ENCODE measurements at regions not wholly inside any gene's neighbourhood (a gene's known extent, or its start where the extent isn't known, plus 50 kb on each side); places are given as distances from the start of the nearest gene placed in this dataset.

DNA sequence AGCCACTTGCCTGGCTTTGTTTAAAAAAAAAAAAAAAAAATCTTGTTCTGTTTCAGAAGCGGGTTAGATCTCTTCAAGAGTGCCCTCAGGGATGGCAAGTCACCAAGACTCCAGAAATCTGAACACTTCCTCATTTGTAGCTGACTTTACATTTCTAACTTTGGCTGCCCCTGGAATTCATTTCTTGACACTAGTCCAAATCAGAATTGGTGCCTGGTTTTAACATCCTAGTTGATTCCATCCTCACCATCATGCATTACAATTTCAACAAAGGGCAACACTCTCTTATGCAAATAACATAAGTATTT, 295.5 kb downstream of the RMST start:
- H3K79me2 ChIP-seq (ENCODE audit: insufficient read depth, low read length): no peaks in the 10 kb centered on the region
- no peaks in the 10 kb centered on the region for H3K36me3 ChIP-seq (ENCODE audit: insufficient read depth, low read length)
- TF ChIP-seq, protein P1, sequence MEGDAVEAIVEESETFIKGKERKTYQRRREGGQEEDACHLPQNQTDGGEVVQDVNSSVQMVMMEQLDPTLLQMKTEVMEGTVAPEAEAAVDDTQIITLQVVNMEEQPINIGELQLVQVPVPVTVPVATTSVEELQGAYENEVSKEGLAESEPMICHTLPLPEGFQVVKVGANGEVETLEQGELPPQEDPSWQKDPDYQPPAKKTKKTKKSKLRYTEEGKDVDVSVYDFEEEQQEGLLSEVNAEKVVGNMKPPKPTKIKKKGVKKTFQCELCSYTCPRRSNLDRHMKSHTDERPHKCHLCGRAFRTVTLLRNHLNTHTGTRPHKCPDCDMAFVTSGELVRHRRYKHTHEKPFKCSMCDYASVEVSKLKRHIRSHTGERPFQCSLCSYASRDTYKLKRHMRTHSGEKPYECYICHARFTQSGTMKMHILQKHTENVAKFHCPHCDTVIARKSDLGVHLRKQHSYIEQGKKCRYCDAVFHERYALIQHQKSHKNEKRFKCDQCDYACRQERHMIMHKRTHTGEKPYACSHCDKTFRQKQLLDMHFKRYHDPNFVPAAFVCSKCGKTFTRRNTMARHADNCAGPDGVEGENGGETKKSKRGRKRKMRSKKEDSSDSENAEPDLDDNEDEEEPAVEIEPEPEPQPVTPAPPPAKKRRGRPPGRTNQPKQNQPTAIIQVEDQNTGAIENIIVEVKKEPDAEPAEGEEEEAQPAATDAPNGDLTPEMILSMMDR (IDR thresholded peaks at IDR 0.05; ENCODE audit: low read length): no peak
- TF ChIP-seq EZH2 (IDR thresholded peaks at IDR 0.05; ENCODE audit: borderline replicate concordance, low read length): no peak
- no peak overlapping the region for H3K4me3 ChIP-seq (ENCODE audit: low read depth, low read length, poor library complexity, severe bottlenecking)
- no peaks in the 10 kb centered on the region for H4K20me1 ChIP-seq (ENCODE audit: insufficient read depth, low read length)
- H3K9ac ChIP-seq (ENCODE audit: low read length): no peak overlapping the region
- H3K27ac ChIP-seq (ENCODE audit: low read depth, low read length, poor library complexity, severe bottlenecking): no peak overlapping the region
- no peaks in the 10 kb centered on the region for H3K4me1 ChIP-seq (ENCODE audit: insufficient read depth, low read length, severe bottlenecking)
- no peaks in the 10 kb centered on the region for H3F3A ChIP-seq (ENCODE audit: insufficient read depth, low read length)
- no peak overlapping the region for H2AFZ ChIP-seq (ENCODE audit: low read length)
- H3K27me3 ChIP-seq (ENCODE audit: insufficient read depth, low read length): no peaks in the 10 kb centered on the region
- H3K9me2 ChIP-seq (ENCODE audit: low read depth, low read length): no peaks in the 10 kb centered on the region
- no peaks in the 10 kb centered on the region for H3K9me3 ChIP-seq (ENCODE audit: low read length)
- no peak overlapping the region for H3K4me2 ChIP-seq (ENCODE audit: low read length)

DNA sequence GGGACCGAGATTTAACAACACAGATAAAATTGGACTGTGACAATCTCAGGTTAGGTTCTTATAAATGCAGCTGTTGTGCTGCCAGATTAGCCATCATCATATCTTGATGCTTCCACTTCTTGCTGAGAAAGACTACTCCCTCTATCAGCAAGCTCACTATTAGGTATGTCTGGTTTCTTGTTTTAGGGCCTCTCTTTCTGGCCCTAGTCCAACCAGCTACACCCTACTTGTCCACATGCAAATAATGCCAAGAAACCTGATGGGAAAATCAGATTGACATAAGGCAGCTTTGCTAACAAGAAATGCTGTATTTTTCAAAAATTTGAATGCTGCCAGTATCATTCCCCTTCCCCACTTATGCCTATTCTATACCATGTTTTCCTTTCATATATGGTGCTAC, 296.0 kb downstream of the RMST start:
- H3K27ac ChIP-seq (ENCODE audit: low read depth, low read length, poor library complexity, severe bottlenecking): no peak overlapping the region
- TF ChIP-seq, protein P1 (IDR thresholded peaks at IDR 0.05; ENCODE audit: low read length): no peak
- no peak for TF ChIP-seq EZH2 (IDR thresholded peaks at IDR 0.05; ENCODE audit: borderline replicate concordance, low read length)

DNA sequence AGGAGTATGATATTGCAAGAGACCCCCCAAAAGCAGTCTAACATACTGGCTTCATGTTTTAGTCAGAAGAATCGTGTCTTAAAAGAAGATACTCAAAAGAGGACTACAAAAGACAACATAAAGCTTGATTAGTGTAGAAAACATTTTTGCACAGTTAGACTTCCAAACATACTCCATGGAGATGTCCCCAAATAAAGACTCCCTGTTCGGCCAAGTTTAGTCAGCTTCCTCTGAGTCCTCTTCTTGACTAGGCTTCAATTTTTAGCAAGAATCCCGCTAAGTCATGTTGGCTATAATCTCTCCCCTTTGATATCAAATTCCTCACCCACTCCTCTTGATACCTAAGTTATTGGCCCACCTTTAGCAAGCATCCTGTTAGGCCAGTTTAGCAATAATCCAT, 298.0 kb downstream of the RMST start:
- Histone ChIP-seq H3K9me2 (ENCODE audit: low read depth, low read length) (no peaks in the 10 kb centered on the region), H3F3A (ENCODE audit: insufficient read depth, low read length) (no peaks in the 10 kb centered on the region), H3K9ac (ENCODE audit: low read length) (no peak overlapping the region), H3K4me1 (ENCODE audit: insufficient read depth, low read length, severe bottlenecking) (no peaks in the 10 kb centered on the region), H4K20me1 (ENCODE audit: insufficient read depth, low read length) (no peaks in the 10 kb centered on the region), H3K4me2 (ENCODE audit: low read length) (no peak overlapping the region), H3K9me3 (ENCODE audit: low read length) (no peaks in the 10 kb centered on the region), H2AFZ (ENCODE audit: low read length) (no peak overlapping the region), H3K27ac (ENCODE audit: low read depth, low read length, poor library complexity, severe bottlenecking) (no peak overlapping the region), H3K4me3 (ENCODE audit: low read depth, low read length, poor library complexity, severe bottlenecking) (no peak overlapping the region), H3K36me3 (ENCODE audit: insufficient read depth, low read length) (no peaks in the 10 kb centered on the region), H3K27me3 (ENCODE audit: insufficient read depth, low read length) (no peaks in the 10 kb centered on the region), H3K79me2 (ENCODE audit: insufficient read depth, low read length) (no peaks in the 10 kb centered on the region)
- TF ChIP-seq, protein P1 (IDR thresholded peaks at IDR 0.05; ENCODE audit: low read length): no peak

More for the DNA sequence above, 296.0 kb downstream of the RMST start:
- Histone ChIP-seq H4K20me1 (ENCODE audit: insufficient read depth, low read length) (no peaks in the 10 kb centered on the region), H3K9me3 (ENCODE audit: low read length) (no peaks in the 10 kb centered on the region), H3K36me3 (ENCODE audit: insufficient read depth, low read length) (no peaks in the 10 kb centered on the region), H3K9me2 (ENCODE audit: low read depth, low read length) (no peaks in the 10 kb centered on the region), H3K79me2 (ENCODE audit: insufficient read depth, low read length) (no peaks in the 10 kb centered on the region), H3K27me3 (ENCODE audit: insufficient read depth, low read length) (no peaks in the 10 kb centered on the region), H3K4me1 (ENCODE audit: insufficient read depth, low read length, severe bottlenecking) (no peaks in the 10 kb centered on the region), H3K4me2 (ENCODE audit: low read length) (no peak overlapping the region), H3F3A (ENCODE audit: insufficient read depth, low read length) (no peaks in the 10 kb centered on the region), H3K9ac (ENCODE audit: low read length) (no peak overlapping the region), H3K4me3 (ENCODE audit: low read depth, low read length, poor library complexity, severe bottlenecking) (no peak overlapping the region), H2AFZ (ENCODE audit: low read length) (no peak overlapping the region)
